ENCODE measurements at regions not wholly inside any gene's neighbourhood (a gene's known extent, or its start where the extent isn't known, plus 50 kb on each side); places are given as distances from the start of the nearest gene placed in this dataset.

DNA sequence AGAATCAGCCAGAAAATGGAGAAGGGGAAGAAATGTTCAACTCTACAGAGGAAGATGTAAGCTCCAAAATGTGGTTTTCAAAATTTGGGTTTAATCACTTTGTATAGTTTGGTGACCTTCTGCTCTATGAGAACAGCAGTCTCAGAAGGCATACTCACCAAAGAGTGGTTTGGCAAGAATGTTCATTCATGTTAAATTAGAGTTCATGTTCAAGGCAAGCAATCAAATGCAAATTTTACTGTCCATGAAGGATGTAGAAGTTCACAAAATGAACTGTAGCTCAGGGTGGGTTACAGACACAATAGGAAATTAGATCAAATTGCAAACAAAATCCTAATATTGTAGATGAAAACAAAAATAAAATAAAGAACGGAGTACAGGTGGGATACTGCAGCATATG lies 606.7 kb upstream of the PCDH20 start:
- TF ChIP-seq, protein P1, sequence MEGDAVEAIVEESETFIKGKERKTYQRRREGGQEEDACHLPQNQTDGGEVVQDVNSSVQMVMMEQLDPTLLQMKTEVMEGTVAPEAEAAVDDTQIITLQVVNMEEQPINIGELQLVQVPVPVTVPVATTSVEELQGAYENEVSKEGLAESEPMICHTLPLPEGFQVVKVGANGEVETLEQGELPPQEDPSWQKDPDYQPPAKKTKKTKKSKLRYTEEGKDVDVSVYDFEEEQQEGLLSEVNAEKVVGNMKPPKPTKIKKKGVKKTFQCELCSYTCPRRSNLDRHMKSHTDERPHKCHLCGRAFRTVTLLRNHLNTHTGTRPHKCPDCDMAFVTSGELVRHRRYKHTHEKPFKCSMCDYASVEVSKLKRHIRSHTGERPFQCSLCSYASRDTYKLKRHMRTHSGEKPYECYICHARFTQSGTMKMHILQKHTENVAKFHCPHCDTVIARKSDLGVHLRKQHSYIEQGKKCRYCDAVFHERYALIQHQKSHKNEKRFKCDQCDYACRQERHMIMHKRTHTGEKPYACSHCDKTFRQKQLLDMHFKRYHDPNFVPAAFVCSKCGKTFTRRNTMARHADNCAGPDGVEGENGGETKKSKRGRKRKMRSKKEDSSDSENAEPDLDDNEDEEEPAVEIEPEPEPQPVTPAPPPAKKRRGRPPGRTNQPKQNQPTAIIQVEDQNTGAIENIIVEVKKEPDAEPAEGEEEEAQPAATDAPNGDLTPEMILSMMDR (CRISPR knock-in tag; IDR thresholded peaks at IDR 0.05) = no peak
- TF ChIP-seq MXI1 (IDR thresholded peaks at IDR 0.05; ENCODE audit: borderline replicate concordance, low read depth, low read length) (no peak), ZNF768 (CRISPR knock-in tag; IDR thresholded peaks at IDR 0.05) (no peak), POLR2AphosphoS2 (IDR thresholded peaks at IDR 0.05; ENCODE audit: low read depth, low read length) (no peak)
- TF ChIP-seq, protein P2, sequence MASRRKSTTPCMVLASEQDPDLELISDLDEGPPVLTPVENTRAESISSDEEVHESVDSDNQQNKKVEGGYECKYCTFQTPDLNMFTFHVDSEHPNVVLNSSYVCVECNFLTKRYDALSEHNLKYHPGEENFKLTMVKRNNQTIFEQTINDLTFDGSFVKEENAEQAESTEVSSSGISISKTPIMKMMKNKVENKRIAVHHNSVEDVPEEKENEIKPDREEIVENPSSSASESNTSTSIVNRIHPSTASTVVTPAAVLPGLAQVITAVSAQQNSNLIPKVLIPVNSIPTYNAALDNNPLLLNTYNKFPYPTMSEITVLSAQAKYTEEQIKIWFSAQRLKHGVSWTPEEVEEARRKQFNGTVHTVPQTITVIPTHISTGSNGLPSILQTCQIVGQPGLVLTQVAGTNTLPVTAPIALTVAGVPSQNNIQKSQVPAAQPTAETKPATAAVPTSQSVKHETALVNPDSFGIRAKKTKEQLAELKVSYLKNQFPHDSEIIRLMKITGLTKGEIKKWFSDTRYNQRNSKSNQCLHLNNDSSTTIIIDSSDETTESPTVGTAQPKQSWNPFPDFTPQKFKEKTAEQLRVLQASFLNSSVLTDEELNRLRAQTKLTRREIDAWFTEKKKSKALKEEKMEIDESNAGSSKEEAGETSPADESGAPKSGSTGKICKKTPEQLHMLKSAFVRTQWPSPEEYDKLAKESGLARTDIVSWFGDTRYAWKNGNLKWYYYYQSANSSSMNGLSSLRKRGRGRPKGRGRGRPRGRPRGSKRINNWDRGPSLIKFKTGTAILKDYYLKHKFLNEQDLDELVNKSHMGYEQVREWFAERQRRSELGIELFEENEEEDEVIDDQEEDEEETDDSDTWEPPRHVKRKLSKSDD (CRISPR knock-in tag; IDR thresholded peaks at IDR 0.05; ENCODE audit: low read depth) = no peak
